SK-N-MC (cell line): ENCODE measurements at regions not wholly inside any gene's neighbourhood (a gene's known extent, or its start where the extent isn't known, plus 50 kb on each side); places are given as distances from the start of the nearest gene placed in this dataset.

Source experiments
- EZH2 ChIP-seq: fragments of 200-600 bp; sonication (generic); IDR thresholded peaks from one replicate; pipeline ENCODE4 v1.6.1; 2017; ENCODE audit warnings: antibody characterized with exemption
- FOXP2 ChIP-seq: optimal IDR thresholded peaks from 2 replicates; pipeline ENCODE3; 2011; ENCODE audit warnings: mild to moderate bottlenecking, moderate library complexity; ENCODE audit not compliant: insufficient read depth; ENCODE audit errors: extremely low read length, control extremely low read depth
- POLR2AphosphoS5 ChIP-seq: IDR thresholded peaks from 2 replicates; pipeline ENCODE4 v1.6.1; 2012; ENCODE audit warnings: mild to moderate bottlenecking, low read depth, low read length, borderline replicate concordance

- TF ChIP-seq EZH2 (no peak), POLR2AphosphoS5 (no peak), FOXP2 (no peak)
These were observed 808.3 kb downstream of the TSN start for GRCh38 chr2:122563781-122564180.
